GM19351 (cell line): ENCODE measurements at regions not wholly inside any gene's neighbourhood (a gene's known extent, or its start where the extent isn't known, plus 50 kb on each side); places are given as distances from the start of the nearest gene placed in this dataset.

Experiments
- ATAC-seq: cut with Tn5 transposase; IDR thresholded peaks from one replicate; pipeline ENCODE4 v1.9.1; 2021; ENCODE audit warnings: mild to moderate bottlenecking, moderate library complexity; ENCODE audit not compliant: unreplicated experiment

- ATAC-seq: no peak
Measured at GRCh38 chr3:66133050-66133757, 87.6 kb upstream of the SLC25A26 start.

GRCh38 chr3:66128623-66129022, 89.9 kb upstream of the MAGI1 start:
- no peak for ATAC-seq

GRCh38 chr3:66121318-66121717, 82.6 kb upstream of the MAGI1 start:
- no peak for ATAC-seq

GRCh38 chr3:66115858-66116654, 77.3 kb upstream of the MAGI1 start:
- ATAC-seq: no peak

GRCh38 chr3:66113542-66113941, 74.8 kb upstream of the MAGI1 start:
- no peak for ATAC-seq

DNA sequence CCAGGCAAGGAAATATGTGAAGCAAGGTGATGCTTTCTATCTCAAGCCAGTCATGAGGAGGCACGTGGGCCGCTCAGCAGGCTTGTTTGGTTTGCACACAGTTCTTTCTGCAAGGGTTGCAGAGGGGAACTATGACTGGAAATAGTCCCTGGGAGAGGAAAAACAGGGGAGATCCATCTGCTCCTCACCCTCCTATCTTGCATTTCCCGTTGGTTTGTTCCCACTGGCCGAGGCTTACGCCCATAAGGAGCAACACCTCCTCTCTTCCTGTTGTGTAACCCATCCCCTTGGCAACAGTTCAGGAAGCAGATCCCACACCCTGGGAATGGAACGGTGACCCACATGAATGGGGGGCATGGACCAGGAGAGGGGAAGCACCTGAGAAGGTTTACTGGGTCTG, 72.1 kb upstream of the MAGI1 start:
- no peak for ATAC-seq

DNA sequence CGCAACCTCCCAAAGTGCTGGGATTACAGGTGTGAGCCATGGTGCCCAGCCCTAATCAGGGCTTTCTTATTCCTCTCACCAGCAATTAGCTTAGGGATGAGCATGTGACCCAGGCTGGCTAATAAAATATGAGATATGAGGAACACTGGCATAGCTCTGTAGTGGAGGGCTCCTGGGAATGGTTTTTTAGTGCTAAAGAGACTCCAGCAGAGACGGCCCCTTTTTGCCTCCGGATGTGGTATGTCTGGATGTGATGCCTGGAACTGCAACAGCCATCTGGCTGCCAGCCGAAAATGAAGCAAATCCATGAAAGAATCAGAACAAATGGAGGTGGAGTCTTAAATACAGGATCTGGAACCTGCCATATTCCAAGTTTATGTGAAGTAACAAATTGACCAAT, 69.1 kb upstream of the MAGI1 start:
- no peak for ATAC-seq

GRCh38 chr3:66106788-66107187, 68.1 kb upstream of the MAGI1 start:
- ATAC-seq: peak; percentile 86

DNA sequence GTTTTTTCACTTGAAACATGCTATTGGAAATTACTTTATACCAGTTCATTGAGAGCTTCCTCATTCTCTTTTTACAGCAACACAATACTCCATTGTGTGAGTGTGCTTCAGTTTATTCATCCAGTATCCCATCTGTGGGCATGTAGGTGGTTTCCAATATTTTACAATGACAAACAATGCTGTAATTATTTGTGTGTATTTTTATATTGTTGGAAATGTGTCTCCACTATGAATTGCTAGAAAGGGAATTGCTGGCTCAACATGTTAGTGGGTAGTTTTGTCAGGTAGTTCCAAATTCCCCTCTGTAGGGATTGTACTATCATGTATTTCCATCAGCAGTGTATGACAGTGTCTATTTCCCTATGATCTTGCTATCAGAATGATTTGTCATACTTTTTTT, 65.8 kb upstream of the MAGI1 start:
- ATAC-seq: no peak

- no peak for ATAC-seq
Measured at GRCh38 chr3:66103729-66104128, 65.0 kb upstream of the MAGI1 start.

DNA sequence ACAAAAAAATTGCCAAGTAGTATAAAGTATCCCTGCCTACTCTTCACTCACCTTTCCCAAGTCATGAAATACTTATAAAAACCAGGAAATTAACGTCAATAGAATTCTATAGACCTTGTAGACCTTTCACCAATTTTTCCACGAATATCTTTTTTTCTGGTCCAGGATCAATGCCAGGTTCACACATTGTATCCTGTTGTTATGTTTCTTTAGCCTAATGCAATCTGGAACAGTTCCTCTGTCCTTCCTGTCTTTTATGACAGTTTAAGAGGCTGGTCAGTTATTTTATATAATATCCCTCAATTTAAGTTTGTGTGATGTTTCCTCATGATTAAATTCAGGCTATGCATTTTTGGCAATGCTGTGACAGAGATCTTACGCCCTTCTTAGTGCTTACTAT, 63.2 kb upstream of the MAGI1 start:
- no peak for ATAC-seq

GRCh38 chr3:66099541-66100065, 60.9 kb upstream of the MAGI1 start:
- no peak for ATAC-seq

DNA sequence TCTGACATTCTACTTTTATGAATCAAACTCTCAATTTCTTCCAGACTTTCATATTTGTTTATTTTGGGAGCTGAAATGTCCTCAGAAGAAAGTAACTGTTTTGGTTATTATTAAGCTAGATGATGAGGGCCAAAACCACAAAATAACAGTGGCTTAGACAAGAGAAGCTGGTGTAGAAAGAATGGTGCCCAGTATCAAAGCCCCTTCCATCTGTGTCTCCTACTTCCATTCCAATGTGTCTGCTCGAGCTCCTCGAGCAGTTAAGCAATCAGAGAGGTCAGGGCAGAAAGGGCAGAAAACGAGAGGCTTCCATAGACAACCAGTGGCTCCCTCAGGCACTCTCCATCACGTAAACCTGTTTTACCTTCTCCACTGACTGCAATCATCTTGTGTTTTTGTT, 59.7 kb upstream of the MAGI1 start:
- ATAC-seq: no peak

- ATAC-seq: no peak
Measured at GRCh38 chr3:66097647-66098046, 58.9 kb upstream of the MAGI1 start.

GRCh38 chr3:66095295-66096001, 56.7 kb upstream of the MAGI1 start:
- ATAC-seq: no peak

DNA sequence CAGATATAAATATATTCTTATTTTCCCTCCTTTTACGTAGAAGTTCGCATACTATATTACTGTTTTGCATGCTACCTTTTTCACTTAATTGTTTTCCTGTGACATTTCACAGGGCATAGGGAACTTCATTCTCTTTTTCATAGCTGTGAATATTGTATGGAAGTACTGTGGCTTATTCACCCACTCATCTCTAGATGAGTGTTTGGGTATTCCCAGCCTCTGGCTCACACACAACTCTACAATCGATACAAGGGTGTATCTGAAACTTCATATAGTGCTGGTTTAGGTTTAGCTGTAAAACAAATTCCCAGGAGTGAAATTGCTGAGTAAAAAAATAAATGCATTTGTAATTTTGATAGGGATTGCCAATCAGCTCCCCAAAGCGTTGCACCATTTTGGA, 55.3 kb upstream of the MAGI1 start:
- ATAC-seq: peak; percentile 54

DNA sequence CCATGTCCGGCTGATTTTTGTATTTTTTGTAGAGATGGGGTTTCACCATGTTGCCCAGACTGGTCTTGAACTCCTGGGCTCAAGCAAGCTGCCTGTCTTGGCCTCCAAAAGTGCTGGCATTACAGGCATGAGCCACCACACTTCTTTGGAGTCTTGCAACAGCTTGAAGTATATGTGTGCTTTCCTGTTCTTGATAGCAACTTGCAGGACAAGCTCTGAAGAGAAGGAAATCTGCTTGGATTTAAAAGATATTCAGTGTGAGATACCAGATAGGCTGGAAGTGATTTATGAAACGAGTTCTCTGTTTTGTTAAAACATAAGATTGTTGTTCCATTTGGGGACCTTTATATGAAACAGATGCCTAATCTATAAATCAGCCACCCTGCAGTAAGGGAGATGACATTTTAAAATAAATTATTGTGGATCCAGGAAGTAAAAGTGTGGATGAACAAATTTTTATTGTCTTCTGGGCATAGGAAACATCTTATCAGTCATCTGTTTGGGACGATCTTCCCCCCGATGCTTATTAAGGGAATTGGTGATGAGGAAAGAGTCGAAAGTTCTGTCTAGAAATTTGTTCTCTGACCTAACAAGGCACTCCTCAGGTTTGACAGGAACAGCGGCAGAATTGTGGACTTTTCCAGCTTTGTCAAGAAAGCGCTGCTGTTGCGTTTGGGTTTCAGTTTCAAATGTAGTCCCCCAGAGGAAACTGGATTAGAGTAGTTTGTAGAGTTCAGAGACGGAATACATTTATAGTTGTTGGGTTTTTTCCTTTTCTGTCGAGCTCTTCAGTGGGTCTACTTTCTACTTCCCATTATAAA, 53.7 kb upstream of the MAGI1 start:
- ATAC-seq: no peak
